CD14-positive monocyte (primary cell): ENCODE measurements at regions not wholly inside any gene's neighbourhood (a gene's known extent, or its start where the extent isn't known, plus 50 kb on each side); places are given as distances from the start of the nearest gene placed in this dataset.

Source experiments
- DNase-seq, 3 donors: peaks; one replicate each; pipeline ENCODE4 v3.0.0-alpha.2; 2011 to 2022
- H2AFZ ChIP-seq: 2 replicates; pipeline ENCODE4 v1.6.0; 2012; ENCODE audit warnings: mild to moderate bottlenecking, low read depth, low read length, inconsistent platforms; ENCODE audit not compliant: insufficient read depth, poor library complexity, severe bottlenecking
- H3K27ac ChIP-seq, 2 donors: 1 replicate in 1 of 2; 2 replicates in 1 of 2; pipeline ENCODE4 v1.5.1; 2012 to 2013; ENCODE audit warnings: low read length in 2 of 2, control low read depth in 1 of 2, inconsistent platforms in 1 of 2, low read depth in 1 of 2, mild to moderate bottlenecking in 1 of 2
- H3K27me3 ChIP-seq, 2 donors: one replicate each; pipeline versions ENCODE4 v1.6.0 to v1.6.1; 2011 to 2013; ENCODE audit warnings: low read length in 2 of 2; ENCODE audit not compliant: control insufficient read depth in 2 of 2, insufficient read depth in 2 of 2
- H3K36me3 ChIP-seq, 2 donors: replicated peaks in 1 of 2; 1 replicate in 1 of 2; 2 replicates in 1 of 2; pipeline versions ENCODE4 v1.5.1 to v1.6.1; 2012 to 2013; ENCODE audit warnings: low read length in 2 of 2, control low read depth in 1 of 2, inconsistent platforms in 1 of 2, mild to moderate bottlenecking in 1 of 2; ENCODE audit not compliant: insufficient read depth in 2 of 2, control insufficient read depth in 1 of 2
- H3K4me1 ChIP-seq, 2 donors: 1 replicate in 1 of 2; 2 replicates in 1 of 2; pipeline versions ENCODE4 v1.5.1 to v1.6.1; 2012 to 2013; ENCODE audit warnings: low read length in 2 of 2, control low read depth in 1 of 2, inconsistent platforms in 1 of 2, mild to moderate bottlenecking in 1 of 2, moderate library complexity in 1 of 2; ENCODE audit not compliant: insufficient read depth in 2 of 2, control insufficient read depth in 1 of 2
- H3K4me2 ChIP-seq: replicated peaks from 2 replicates; pipeline ENCODE3; 2012; ENCODE audit warnings: low read length, moderate library complexity, mild to moderate bottlenecking; ENCODE audit not compliant: poor library complexity, severe bottlenecking; ENCODE audit errors: extremely low read depth
- H3K4me3 ChIP-seq, 3 experiments: fragments of 200-600 bp in 1 of 3; sonication (generic) in 1 of 3; replicated peaks in 1 of 3; 1 replicate in 2 of 3; 2 replicates in 1 of 3; pipeline ENCODE4 v1.5.1; 2011 to 2013; ENCODE audit warnings: low read length in 3 of 3, mild to moderate bottlenecking in 3 of 3, control low read depth in 2 of 3, low read depth in 2 of 3, inconsistent platforms in 1 of 3, moderate library complexity in 1 of 3
- H3K79me2 ChIP-seq: 2 replicates; pipeline ENCODE4 v1.6.0; 2012; ENCODE audit warnings: mild to moderate bottlenecking, control low read depth, inconsistent platforms, low read length, moderate library complexity; ENCODE audit not compliant: insufficient read depth
- H3K9ac ChIP-seq: 2 replicates; pipeline ENCODE4 v1.6.0; 2017; ENCODE audit warnings: low read length, mild to moderate bottlenecking; ENCODE audit not compliant: insufficient read depth, poor library complexity, severe bottlenecking
- H3K9me3 ChIP-seq, 2 donors: replicated peaks in 1 of 2; 1 replicate in 1 of 2; 2 replicates in 1 of 2; pipeline versions ENCODE4 v1.5.1 to v1.6.1; 2012 to 2013; ENCODE audit warnings: low read length in 2 of 2, control low read depth in 1 of 2; ENCODE audit not compliant: control insufficient read depth in 1 of 2, insufficient read depth in 1 of 2
- H4K20me1 ChIP-seq: 2 replicates; pipeline ENCODE4 v1.6.0; 2012; ENCODE audit warnings: mild to moderate bottlenecking, low read length, control low read depth, moderate library complexity; ENCODE audit not compliant: insufficient read depth
- H3K27ac Mint-ChIP-seq, 7 donors: one replicate each; pipeline ENCODE4 v1.8.0; 2020; ENCODE audit warnings: mild to moderate bottlenecking in 7 of 7, mixed read lengths in 7 of 7, moderate library complexity in 6 of 7, inconsistent platforms in 2 of 7
- H3K27me3 Mint-ChIP-seq, 3 donors: one replicate each; pipeline ENCODE4 v1.8.0; 2021 to 2022; ENCODE audit warnings: low read depth in 3 of 3, mild to moderate bottlenecking in 3 of 3, mixed read lengths in 3 of 3, moderate library complexity in 3 of 3, inconsistent platforms in 1 of 3
- H3K36me3 Mint-ChIP-seq, 2 donors: one replicate each; pipeline ENCODE4 v1.8.0; 2020; ENCODE audit warnings: mixed read lengths in 2 of 2, inconsistent platforms in 1 of 2, mild to moderate bottlenecking in 1 of 2
- H3K4me1 Mint-ChIP-seq: one replicate; pipeline ENCODE4 v1.8.0; 2020; ENCODE audit warnings: mild to moderate bottlenecking, mixed read lengths
- H3K4me3 Mint-ChIP-seq, 2 donors: one replicate each; pipeline ENCODE4 v1.8.0; 2020; ENCODE audit warnings: mild to moderate bottlenecking in 2 of 2, mixed read lengths in 2 of 2, moderate library complexity in 1 of 2
- H3K9me3 Mint-ChIP-seq, 7 donors: one replicate each; pipeline ENCODE4 v1.8.0; 2020 to 2022; ENCODE audit warnings: mixed read lengths in 7 of 7, mild to moderate bottlenecking in 6 of 7, moderate library complexity in 6 of 7, inconsistent platforms in 2 of 7
- CTCF ChIP-seq: fragments of 200-600 bp; IDR thresholded peaks from one replicate; pipeline ENCODE4 v1.8.0; 2022; ENCODE audit warnings: antibody characterized with exemption, mild to moderate bottlenecking
- WGBS: methylation state at CpG from one replicate; pipeline ENCODE4 v1.1.5; 2013; ENCODE audit warnings: missing lambda C conversion rate; ENCODE audit not compliant: insufficient coverage; 5-methylcytosine and 5-hydroxymethylcytosine counted together
- intact Hi-C, 2 donors: fragments of 100-400 bp; cut with micrococcal nuclease; formaldehyde crosslinking; loops; one replicate each; pipeline versions ENCODE4 v1.15.0 to v1.15.1; 2023

DNA sequence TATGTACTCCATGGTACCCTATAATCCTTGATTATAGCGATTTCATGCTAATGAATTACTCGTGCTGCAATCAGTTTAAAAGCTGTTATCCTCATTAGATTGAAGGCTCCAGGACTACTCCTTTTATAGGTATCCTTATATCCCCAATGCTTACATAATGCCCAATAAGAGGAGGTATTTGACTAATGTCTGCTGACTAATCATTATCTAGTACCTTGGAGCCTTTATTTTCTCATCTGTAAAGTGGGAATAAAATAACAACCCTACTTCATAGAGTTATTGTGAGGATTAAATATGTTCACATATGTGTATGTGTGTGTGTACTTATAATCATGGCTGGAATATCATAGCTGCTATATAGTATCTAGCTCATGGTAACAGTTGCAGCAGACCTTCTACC lies 1031.5 kb downstream of the CDH11 start:
- no peak for TF ChIP-seq CTCF
- Histone ChIP-seq H3K9ac (no peak overlapping the region), H3K9me3 (no peaks in the 10 kb centered on the region), H3K4me3 (no peak overlapping the region), H3K4me1 (no peaks in the 10 kb centered on the region), H3K27me3 (no peaks in the 10 kb centered on the region), H4K20me1 (no peaks in the 10 kb centered on the region), H3K27ac (no peak overlapping the region), H2AFZ (no peak overlapping the region), H3K4me2 (no peak overlapping the region), H3K79me2 (no peaks in the 10 kb centered on the region), H3K36me3 (no peaks in the 10 kb centered on the region)
- H3K4me1 Mint-ChIP-seq: no peaks in the 10 kb centered on the region
- H3K36me3 Mint-ChIP-seq: no peaks in the 10 kb centered on the region
- DNase-seq: no peak
- peaks cover 0 to 3% (median 0%) of the 10 kb centered on the region in 7 donors for H3K9me3 Mint-ChIP-seq
- intact Hi-C loops: no loop called here
- H3K4me3 Mint-ChIP-seq: no peak overlapping the region
- WGBS: 40% methylated on average over 1 of the region's 2 CpGs
- H3K27me3 Mint-ChIP-seq: peaks cover 0 to 1% (median 0%) of the 10 kb centered on the region in 3 donors
- H3K27ac Mint-ChIP-seq: no peak overlapping the region

DNA sequence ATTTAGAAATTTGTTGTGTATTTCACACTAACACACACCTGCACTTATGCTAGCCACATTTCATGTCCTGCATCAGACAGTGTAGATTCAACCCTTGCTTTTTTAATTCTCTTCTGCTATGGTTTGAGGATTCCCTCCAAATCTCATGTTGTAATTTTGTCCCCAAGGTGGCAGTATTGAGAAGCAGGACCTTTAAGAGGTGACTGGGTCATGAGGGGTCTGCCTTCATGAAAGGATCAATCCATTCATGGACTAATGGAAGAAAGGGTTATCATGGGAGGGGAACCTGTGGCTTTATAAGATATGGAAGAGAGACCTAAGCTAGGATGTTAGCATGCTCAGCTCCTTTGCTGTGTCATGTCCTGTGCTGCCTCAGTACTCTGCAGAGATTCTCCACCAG lies 1032.2 kb downstream of the CDH11 start:
- Mint-ChIP-seq H3K27ac (no peak overlapping the region), H3K4me3 (no peak overlapping the region), H3K27me3 (peaks cover 0 to 1% (median 0%) of the 10 kb centered on the region in 3 donors), H3K9me3 (peaks cover 0 to 3% (median 0%) of the 10 kb centered on the region in 7 donors), H3K36me3 (no peaks in the 10 kb centered on the region), H3K4me1 (no peaks in the 10 kb centered on the region)
- intact Hi-C loops: no loop called here
- Histone ChIP-seq H3K4me3 (no peak overlapping the region), H3K9ac (no peak overlapping the region), H3K27ac (no peak overlapping the region), H3K27me3 (no peaks in the 10 kb centered on the region), H4K20me1 (no peaks in the 10 kb centered on the region), H3K79me2 (no peaks in the 10 kb centered on the region), H2AFZ (no peak overlapping the region), H3K4me1 (no peaks in the 10 kb centered on the region), H3K36me3 (no peaks in the 10 kb centered on the region), H3K4me2 (no peak overlapping the region), H3K9me3 (no peaks in the 10 kb centered on the region)
- no peak for DNase-seq
- TF ChIP-seq CTCF: no peak
